A549 (cell line): ENCODE measurements at regions not wholly inside any gene's neighbourhood (a gene's known extent, or its start where the extent isn't known, plus 50 kb on each side); places are given as distances from the start of the nearest gene placed in this dataset.

Experiments
- CBX2 ChIP-seq: fragments of 200-600 bp; sonication (generic); IDR thresholded peaks from 2 replicates; pipeline ENCODE4 v1.6.1; 2016; ENCODE audit warnings: low read depth, mild to moderate bottlenecking, borderline replicate concordance
- CEBPB ChIP-seq, 2 experiments: fragments of >200 bp in 1 of 2; sonication (Bioruptor Twin) in 1 of 2; formaldehyde crosslinking in 1 of 2; IDR thresholded peaks; 2 replicates each; pipeline ENCODE4 v1.6.1; 2012 to 2016
- CHD2 ChIP-seq: fragments of 150-350 bp; IDR thresholded peaks from 2 replicates; pipeline ENCODE4 v1.6.1; 2014; ENCODE audit warnings: low read length; ENCODE audit not compliant: partially characterized antibody
- HOXA7 ChIP-seq: fragments of 250-450 bp; sonication (Bioruptor Pico); IDR thresholded peaks from 2 replicates; pipeline ENCODE4 v1.5.0; 2020; ENCODE audit warnings: mild to moderate bottlenecking, moderate library complexity
- KDM1A ChIP-seq: fragments of 200-600 bp; sonication (generic); IDR thresholded peaks from 2 replicates; pipeline ENCODE4 v1.6.1; 2016; ENCODE audit warnings: low read depth, mild to moderate bottlenecking
- MYC ChIP-seq: IDR thresholded peaks from 2 replicates; pipeline ENCODE4 v1.6.1; 2012; ENCODE audit warnings: mild to moderate bottlenecking, inconsistent platforms, low read length, improper control_type of control experiment, borderline replicate concordance
- NFE2L2 ChIP-seq: fragments of 150-350 bp; conservative IDR thresholded peaks from 2 replicates; pipeline ENCODE4 v1.6.1; 2014; ENCODE audit warnings: low read length
- RAD21 ChIP-seq, 2 experiments: fragments of >200 bp in 1 of 2; sonication (Bioruptor Twin) in 1 of 2; formaldehyde crosslinking in 1 of 2; IDR thresholded peaks in 1 of 2; conservative IDR thresholded peaks in 1 of 2; 2 replicates in 1 of 2; 3 replicates in 1 of 2; pipeline ENCODE4 v1.6.1; 2012 to 2018; ENCODE audit warnings: inconsistent platforms in 1 of 2
- RNF2 ChIP-seq: fragments of 200-600 bp; sonication (generic); IDR thresholded peaks from 2 replicates; pipeline ENCODE4 v1.6.1; 2016; ENCODE audit warnings: low read depth, mild to moderate bottlenecking, antibody characterized with exemption, moderate library complexity, borderline replicate concordance
- TP53 ChIP-seq: fragments of 250-450 bp; sonication (Bioruptor Pico); IDR thresholded peaks from 2 replicates; pipeline ENCODE4 v1.5.0; 2021; ENCODE audit warnings: mild to moderate bottlenecking, moderate library complexity
- ZFP36 ChIP-seq: fragments of 450-650 bp; IDR thresholded peaks from 2 replicates; pipeline ENCODE4 v1.6.1; 2014; ENCODE audit warnings: borderline replicate concordance; ENCODE audit not compliant: partially characterized antibody
- TF ChIP-seq, protein P1 (sequence below): fragments of >200 bp; sonication (Bioruptor Twin); formaldehyde crosslinking; IDR thresholded peaks from 3 replicates; pipeline ENCODE4 v1.5.1; 2016
- TF ChIP-seq, protein P2 (sequence below): fragments of 200-600 bp; sonication (generic); IDR thresholded peaks from 2 replicates; pipeline ENCODE4 v1.6.1; 2016; ENCODE audit warnings: antibody characterized with exemption, mild to moderate bottlenecking, moderate library complexity

DNA sequence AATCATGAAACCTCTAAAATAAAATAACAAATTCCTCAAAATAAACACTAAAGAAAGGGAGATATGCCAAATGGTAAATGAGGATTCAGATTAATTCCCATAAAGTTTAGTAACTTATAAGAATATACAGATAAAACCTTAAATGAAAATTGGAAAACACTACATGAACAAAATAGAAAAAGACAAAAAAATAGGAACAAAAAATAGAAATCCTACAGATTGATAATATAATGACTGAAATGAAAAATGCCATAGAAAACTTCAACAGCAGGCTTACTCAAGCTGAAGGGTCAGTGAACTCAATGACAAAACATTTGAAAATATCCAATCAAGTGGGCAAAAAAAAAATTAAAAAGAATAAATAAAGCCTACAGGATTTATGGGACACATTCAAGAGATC, 1784.8 kb downstream of the PCDH9 start:
- TF ChIP-seq, protein P1, sequence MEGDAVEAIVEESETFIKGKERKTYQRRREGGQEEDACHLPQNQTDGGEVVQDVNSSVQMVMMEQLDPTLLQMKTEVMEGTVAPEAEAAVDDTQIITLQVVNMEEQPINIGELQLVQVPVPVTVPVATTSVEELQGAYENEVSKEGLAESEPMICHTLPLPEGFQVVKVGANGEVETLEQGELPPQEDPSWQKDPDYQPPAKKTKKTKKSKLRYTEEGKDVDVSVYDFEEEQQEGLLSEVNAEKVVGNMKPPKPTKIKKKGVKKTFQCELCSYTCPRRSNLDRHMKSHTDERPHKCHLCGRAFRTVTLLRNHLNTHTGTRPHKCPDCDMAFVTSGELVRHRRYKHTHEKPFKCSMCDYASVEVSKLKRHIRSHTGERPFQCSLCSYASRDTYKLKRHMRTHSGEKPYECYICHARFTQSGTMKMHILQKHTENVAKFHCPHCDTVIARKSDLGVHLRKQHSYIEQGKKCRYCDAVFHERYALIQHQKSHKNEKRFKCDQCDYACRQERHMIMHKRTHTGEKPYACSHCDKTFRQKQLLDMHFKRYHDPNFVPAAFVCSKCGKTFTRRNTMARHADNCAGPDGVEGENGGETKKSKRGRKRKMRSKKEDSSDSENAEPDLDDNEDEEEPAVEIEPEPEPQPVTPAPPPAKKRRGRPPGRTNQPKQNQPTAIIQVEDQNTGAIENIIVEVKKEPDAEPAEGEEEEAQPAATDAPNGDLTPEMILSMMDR, result no peak
- no peak for TF ChIP-seq NFE2L2
- TF ChIP-seq RNF2, result no peak
- TF ChIP-seq MYC, result no peak
- no peak for TF ChIP-seq CHD2
- TF ChIP-seq KDM1A, result no peak
- TF ChIP-seq TP53 (CRISPR knock-in tag), result no peak
- TF ChIP-seq HOXA7 (CRISPR knock-in tag), result no peak
- TF ChIP-seq, protein P2, sequence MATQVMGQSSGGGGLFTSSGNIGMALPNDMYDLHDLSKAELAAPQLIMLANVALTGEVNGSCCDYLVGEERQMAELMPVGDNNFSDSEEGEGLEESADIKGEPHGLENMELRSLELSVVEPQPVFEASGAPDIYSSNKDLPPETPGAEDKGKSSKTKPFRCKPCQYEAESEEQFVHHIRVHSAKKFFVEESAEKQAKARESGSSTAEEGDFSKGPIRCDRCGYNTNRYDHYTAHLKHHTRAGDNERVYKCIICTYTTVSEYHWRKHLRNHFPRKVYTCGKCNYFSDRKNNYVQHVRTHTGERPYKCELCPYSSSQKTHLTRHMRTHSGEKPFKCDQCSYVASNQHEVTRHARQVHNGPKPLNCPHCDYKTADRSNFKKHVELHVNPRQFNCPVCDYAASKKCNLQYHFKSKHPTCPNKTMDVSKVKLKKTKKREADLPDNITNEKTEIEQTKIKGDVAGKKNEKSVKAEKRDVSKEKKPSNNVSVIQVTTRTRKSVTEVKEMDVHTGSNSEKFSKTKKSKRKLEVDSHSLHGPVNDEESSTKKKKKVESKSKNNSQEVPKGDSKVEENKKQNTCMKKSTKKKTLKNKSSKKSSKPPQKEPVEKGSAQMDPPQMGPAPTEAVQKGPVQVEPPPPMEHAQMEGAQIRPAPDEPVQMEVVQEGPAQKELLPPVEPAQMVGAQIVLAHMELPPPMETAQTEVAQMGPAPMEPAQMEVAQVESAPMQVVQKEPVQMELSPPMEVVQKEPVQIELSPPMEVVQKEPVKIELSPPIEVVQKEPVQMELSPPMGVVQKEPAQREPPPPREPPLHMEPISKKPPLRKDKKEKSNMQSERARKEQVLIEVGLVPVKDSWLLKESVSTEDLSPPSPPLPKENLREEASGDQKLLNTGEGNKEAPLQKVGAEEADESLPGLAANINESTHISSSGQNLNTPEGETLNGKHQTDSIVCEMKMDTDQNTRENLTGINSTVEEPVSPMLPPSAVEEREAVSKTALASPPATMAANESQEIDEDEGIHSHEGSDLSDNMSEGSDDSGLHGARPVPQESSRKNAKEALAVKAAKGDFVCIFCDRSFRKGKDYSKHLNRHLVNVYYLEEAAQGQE, result no peak
- no peak for TF ChIP-seq RAD21 (conservative IDR thresholded peaks at IDR 0.05 in 1 of 2, IDR thresholded peaks at IDR 0.05 in 1 of 2)
- no peak for TF ChIP-seq CEBPB (IDR thresholded peaks at IDR 0.05)
- no peak for TF ChIP-seq CBX2
- TF ChIP-seq ZFP36, result no peak
